Astrocyte (in vitro differentiated cells and primary cell): ENCODE measurements at regions not wholly inside any gene's neighbourhood (a gene's known extent, or its start where the extent isn't known, plus 50 kb on each side); places are given as distances from the start of the nearest gene placed in this dataset.

Source experiments
- DNase-seq: peaks from one replicate; pipeline ENCODE4 v3.0.0-alpha.2; 2010; ENCODE audit warnings: low read depth
- FAIRE-seq: peaks from 2 replicates; lab custom pipeline; 2011; peaks lifted over from hg19 to GRCh38; lab: Jason Lieb, UNC
- H2AFZ ChIP-seq: 2 replicates; pipeline ENCODE4 v1.6.0; 2012; ENCODE audit warnings: low read depth, low read length, inconsistent platforms
- H3K27ac ChIP-seq: 2 replicates; pipeline ENCODE4 v1.5.1; 2011; ENCODE audit warnings: low read depth, low read length, inconsistent platforms
- H3K27me3 ChIP-seq: 2 replicates; pipeline ENCODE4 v1.6.0; 2011; ENCODE audit warnings: low read length, inconsistent platforms; ENCODE audit not compliant: insufficient read depth
- H3K36me3 ChIP-seq: 2 replicates; pipeline ENCODE4 v1.5.1; 2011; ENCODE audit warnings: low read length, inconsistent platforms; ENCODE audit not compliant: insufficient read depth
- H3K4me1 ChIP-seq: 2 replicates; pipeline ENCODE4 v1.5.1; 2011; ENCODE audit warnings: low read length, inconsistent platforms; ENCODE audit not compliant: insufficient read depth
- H3K4me2 ChIP-seq: 2 replicates; pipeline ENCODE4 v1.6.0; 2012; ENCODE audit warnings: low read length, inconsistent platforms
- H3K4me3 ChIP-seq: 2 replicates; pipeline ENCODE4 v1.5.1; 2011; ENCODE audit warnings: low read depth, mild to moderate bottlenecking, low read length, inconsistent platforms; ENCODE audit not compliant: insufficient read depth
- H3K79me2 ChIP-seq: 2 replicates; pipeline ENCODE4 v1.6.0; 2012; ENCODE audit warnings: mild to moderate bottlenecking, low read length, inconsistent platforms; ENCODE audit not compliant: insufficient read depth
- H3K9ac ChIP-seq: 2 replicates; pipeline ENCODE4 v1.6.0; 2012; ENCODE audit warnings: mild to moderate bottlenecking, low read length, inconsistent platforms
- H3K9me3 ChIP-seq: 2 replicates; pipeline ENCODE4 v1.5.1; 2012; ENCODE audit warnings: low read depth, mild to moderate bottlenecking, low read length, inconsistent platforms; ENCODE audit not compliant: insufficient read depth
- H4K20me1 ChIP-seq: 2 replicates; pipeline ENCODE4 v1.6.0; 2012; ENCODE audit warnings: low read length, inconsistent platforms; ENCODE audit not compliant: insufficient read depth
- H3K27ac Mint-ChIP-seq: one replicate; pipeline ENCODE4 v1.8.0; 2021; ENCODE audit warnings: mild to moderate bottlenecking, mixed read lengths; ENCODE audit not compliant: unreplicated experiment
- H3K27me3 Mint-ChIP-seq: one replicate; pipeline ENCODE4 v1.8.0; 2021; ENCODE audit warnings: low read depth, mixed read lengths; ENCODE audit not compliant: unreplicated experiment
- H3K36me3 Mint-ChIP-seq: one replicate; pipeline ENCODE4 v1.8.0; 2021; ENCODE audit warnings: low read depth, mixed read lengths; ENCODE audit not compliant: unreplicated experiment
- H3K4me1 Mint-ChIP-seq: one replicate; pipeline ENCODE4 v1.8.0; 2021; ENCODE audit warnings: low read depth, mixed read lengths; ENCODE audit not compliant: unreplicated experiment
- H3K4me3 Mint-ChIP-seq: one replicate; pipeline ENCODE4 v1.8.0; 2021; ENCODE audit warnings: mild to moderate bottlenecking, moderate library complexity, mixed read lengths; ENCODE audit not compliant: unreplicated experiment
- H3K9me3 Mint-ChIP-seq: one replicate; pipeline ENCODE4 v1.8.0; 2021; ENCODE audit warnings: mild to moderate bottlenecking, mixed read lengths; ENCODE audit not compliant: unreplicated experiment
- EZH2 ChIP-seq: IDR thresholded peaks from 2 replicates; pipeline ENCODE4 v1.6.1; 2012; ENCODE audit warnings: mild to moderate bottlenecking, low read length, inconsistent platforms; ENCODE audit not compliant: insufficient read depth
- TF ChIP-seq, protein P1 (sequence below): IDR thresholded peaks from 2 replicates; pipeline ENCODE4 v1.5.1; 2011; ENCODE audit warnings: low read depth, mild to moderate bottlenecking, inconsistent platforms, low read length, moderate library complexity; ENCODE audit not compliant: insufficient read depth

DNA sequence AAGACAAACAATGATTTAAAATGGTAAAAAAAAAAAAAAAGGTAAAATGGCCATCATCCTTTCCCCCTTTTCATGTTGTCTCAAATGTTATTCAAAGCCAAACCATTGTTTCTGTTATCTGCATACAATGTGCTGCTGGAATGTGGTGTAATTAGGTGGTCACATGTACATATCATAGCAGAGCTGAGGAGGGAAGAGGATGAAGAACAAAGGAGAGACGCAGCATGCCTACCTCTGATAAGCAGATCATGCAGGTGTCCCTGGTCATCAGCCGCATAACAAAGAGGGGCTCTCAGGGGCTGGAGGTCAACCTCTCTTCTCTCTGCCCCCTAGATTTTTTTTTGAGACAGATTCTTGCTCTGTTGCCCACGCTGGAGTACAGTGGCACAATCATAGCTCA, 141.0 kb downstream of the CARTPT start:
- FAIRE-seq = no peak

DNA sequence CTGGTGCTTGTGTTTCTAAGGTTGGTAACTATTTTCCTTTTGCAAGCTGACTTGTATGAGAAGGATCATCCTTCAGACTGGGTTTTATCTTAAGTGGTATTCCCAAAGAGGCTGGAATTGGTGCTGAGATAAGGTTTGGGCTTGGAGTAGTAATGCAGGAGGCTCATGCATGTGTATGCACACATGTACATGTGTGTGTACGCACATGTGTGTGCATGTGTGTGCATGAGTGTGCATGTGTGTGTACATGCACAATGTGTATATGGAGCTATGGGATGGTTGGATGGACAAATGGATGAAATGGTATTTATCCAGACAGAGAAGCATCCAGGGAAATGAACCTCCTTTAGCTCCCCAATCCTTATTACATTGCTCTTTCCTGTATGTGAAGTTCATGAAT, 142.6 kb downstream of the CARTPT start:
- Histone ChIP-seq H3K9ac (no peak overlapping the region), H3K27me3 (peaks cover 2% of the 10 kb centered on the region), H3K4me1 (peaks cover 7% of the 10 kb centered on the region), H3K27ac (no peak overlapping the region), H4K20me1 (no peaks in the 10 kb centered on the region), H2AFZ (no peak overlapping the region), H3K79me2 (no peaks in the 10 kb centered on the region), H3K4me3 (no peak overlapping the region), H3K4me2 (no peak overlapping the region), H3K9me3 (no peaks in the 10 kb centered on the region), H3K36me3 (no peaks in the 10 kb centered on the region)
- DNase-seq = no peak
- TF ChIP-seq EZH2 = no peak
- TF ChIP-seq, protein P1, sequence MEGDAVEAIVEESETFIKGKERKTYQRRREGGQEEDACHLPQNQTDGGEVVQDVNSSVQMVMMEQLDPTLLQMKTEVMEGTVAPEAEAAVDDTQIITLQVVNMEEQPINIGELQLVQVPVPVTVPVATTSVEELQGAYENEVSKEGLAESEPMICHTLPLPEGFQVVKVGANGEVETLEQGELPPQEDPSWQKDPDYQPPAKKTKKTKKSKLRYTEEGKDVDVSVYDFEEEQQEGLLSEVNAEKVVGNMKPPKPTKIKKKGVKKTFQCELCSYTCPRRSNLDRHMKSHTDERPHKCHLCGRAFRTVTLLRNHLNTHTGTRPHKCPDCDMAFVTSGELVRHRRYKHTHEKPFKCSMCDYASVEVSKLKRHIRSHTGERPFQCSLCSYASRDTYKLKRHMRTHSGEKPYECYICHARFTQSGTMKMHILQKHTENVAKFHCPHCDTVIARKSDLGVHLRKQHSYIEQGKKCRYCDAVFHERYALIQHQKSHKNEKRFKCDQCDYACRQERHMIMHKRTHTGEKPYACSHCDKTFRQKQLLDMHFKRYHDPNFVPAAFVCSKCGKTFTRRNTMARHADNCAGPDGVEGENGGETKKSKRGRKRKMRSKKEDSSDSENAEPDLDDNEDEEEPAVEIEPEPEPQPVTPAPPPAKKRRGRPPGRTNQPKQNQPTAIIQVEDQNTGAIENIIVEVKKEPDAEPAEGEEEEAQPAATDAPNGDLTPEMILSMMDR = no peak
- Mint-ChIP-seq H3K27me3 (peaks cover 13% of the 10 kb centered on the region), H3K4me1 (no peaks in the 10 kb centered on the region), H3K9me3 (peaks cover 11% of the 10 kb centered on the region), H3K27ac (no peak overlapping the region), H3K36me3 (no peaks in the 10 kb centered on the region), H3K4me3 (no peak overlapping the region)
- no peak for FAIRE-seq

More for the DNA sequence above, 141.0 kb downstream of the CARTPT start:
- Histone ChIP-seq H3K36me3 (no peaks in the 10 kb centered on the region), H3K27me3 (peaks cover 2% of the 10 kb centered on the region), H3K4me3 (no peak overlapping the region), H3K4me1 (no peaks in the 10 kb centered on the region), H3K4me2 (no peak overlapping the region), H4K20me1 (no peaks in the 10 kb centered on the region), H3K27ac (no peak overlapping the region), H3K9me3 (no peaks in the 10 kb centered on the region), H3K9ac (no peak overlapping the region), H2AFZ (no peak overlapping the region), H3K79me2 (no peaks in the 10 kb centered on the region)
- DNase-seq = no peak
- H3K27me3 Mint-ChIP-seq = peaks cover 13% of the 10 kb centered on the region
- H3K4me1 Mint-ChIP-seq = no peaks in the 10 kb centered on the region
- H3K27ac Mint-ChIP-seq = no peak overlapping the region
- H3K9me3 Mint-ChIP-seq = peaks cover 11% of the 10 kb centered on the region
- no peak overlapping the region for H3K4me3 Mint-ChIP-seq
- no peaks in the 10 kb centered on the region for H3K36me3 Mint-ChIP-seq
- TF ChIP-seq EZH2 = no peak
- TF ChIP-seq, protein P1 = no peak

DNA sequence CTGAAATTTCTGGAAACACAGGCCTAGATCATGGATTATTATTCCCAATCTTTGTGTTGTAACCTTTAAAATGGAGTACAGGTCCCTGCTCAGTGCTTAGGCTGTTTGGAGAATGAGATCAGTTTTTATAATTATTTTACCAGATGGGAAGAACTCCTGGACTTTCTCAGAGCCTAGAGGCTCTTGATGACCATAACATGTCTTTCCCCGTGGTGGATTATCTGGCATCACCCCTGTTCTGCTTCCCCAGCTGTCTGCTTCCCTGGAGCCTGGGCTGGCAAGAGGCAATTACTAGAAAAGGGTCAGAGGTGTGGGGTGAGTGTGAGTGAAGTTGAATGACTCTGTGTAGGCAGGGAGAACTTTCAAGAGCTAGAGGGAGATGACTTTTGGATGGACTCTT, 143.0 kb downstream of the CARTPT start:
- no peaks in the 10 kb centered on the region for H3K36me3 Mint-ChIP-seq
- Histone ChIP-seq H3K4me3 (no peak overlapping the region), H3K4me2 (no peak overlapping the region), H3K9me3 (no peaks in the 10 kb centered on the region), H3K79me2 (no peaks in the 10 kb centered on the region), H3K27me3 (peaks cover 2% of the 10 kb centered on the region), H4K20me1 (no peaks in the 10 kb centered on the region), H2AFZ (no peak overlapping the region), H3K9ac (no peak overlapping the region), H3K27ac (no peak overlapping the region), H3K4me1 (peaks cover 7% of the 10 kb centered on the region), H3K36me3 (no peaks in the 10 kb centered on the region)
- H3K4me1 Mint-ChIP-seq = no peaks in the 10 kb centered on the region
- H3K27me3 Mint-ChIP-seq = peaks cover 13% of the 10 kb centered on the region
- H3K27ac Mint-ChIP-seq = no peak overlapping the region
- no peak overlapping the region for H3K4me3 Mint-ChIP-seq
- DNase-seq (no peak), FAIRE-seq (no peak)
- TF ChIP-seq, protein P1 = no peak
- no peak for TF ChIP-seq EZH2
- H3K9me3 Mint-ChIP-seq = peaks cover 10% of the 10 kb centered on the region
